ENCODE measurements at regions not wholly inside any gene's neighbourhood (a gene's known extent, or its start where the extent isn't known, plus 50 kb on each side); places are given as distances from the start of the nearest gene placed in this dataset.

DNA sequence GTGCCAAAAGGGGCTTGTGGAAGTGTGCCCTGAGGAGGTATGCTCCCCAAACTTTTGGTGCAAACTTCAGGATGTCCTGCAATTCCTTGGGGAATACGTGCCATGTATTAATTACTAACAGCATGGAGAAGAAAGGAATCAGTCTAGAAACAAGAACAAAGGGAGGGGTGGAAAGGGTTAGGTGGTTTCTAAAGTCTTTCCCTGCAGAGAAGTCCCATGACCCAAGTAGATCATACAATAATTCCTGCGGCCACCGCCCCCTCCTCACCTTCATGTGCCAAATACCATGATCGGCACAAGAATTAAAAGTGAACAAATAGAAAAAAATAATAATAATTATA is 258.2 kb downstream of the PLPP3 start:
- Histone ChIP-seq H3K79me1 (ENCODE audit: insufficient read depth, low read depth, low read length, poor library complexity, severe bottlenecking) (no peaks in the 10 kb centered on the region), H2BK120ac (ENCODE audit: low read depth, low read length, poor library complexity, severe bottlenecking) (no peak overlapping the region), H4K5ac (ENCODE audit: insufficient read length, low read depth, low read length) (no peak overlapping the region), H3K23ac (ENCODE audit: insufficient read length, low read depth, low read length) (no peak overlapping the region), H2BK15ac (ENCODE audit: low read depth, low read length) (no peak overlapping the region), H3K4ac (ENCODE audit: low read depth, low read length) (no peak overlapping the region), H2BK20ac (ENCODE audit: low read depth, low read length, poor library complexity, severe bottlenecking) (no peak overlapping the region), H3K23me2 (ENCODE audit: insufficient read length, low read depth, low read length, poor library complexity, severe bottlenecking) (no peaks in the 10 kb centered on the region), H3K14ac (ENCODE audit: insufficient read depth, low read length) (no peak overlapping the region), H4K91ac (ENCODE audit: insufficient read length, low read depth, low read length) (no peak overlapping the region), H3K27me3 (ENCODE audit: insufficient read depth, low read length) (no peaks in the 10 kb centered on the region), H3T11ph (ENCODE audit: low read length) (no peak overlapping the region), H3K9ac (ENCODE audit: extremely low read depth, insufficient read length, low read length) (no peak overlapping the region), H2AFZ (ENCODE audit: low read length) (no peak overlapping the region), H2BK5ac (ENCODE audit: insufficient read length, low read length) (no peak overlapping the region), H3K18ac (ENCODE audit: insufficient read length, low read depth, low read length) (no peak overlapping the region), H4K20me1 (ENCODE audit: control insufficient read depth, insufficient read depth, insufficient read length) (no peaks in the 10 kb centered on the region), H3K27ac (ENCODE audit: insufficient read length, low read depth, low read length) (no peak overlapping the region), H3K56ac (ENCODE audit: insufficient read length, low read depth, low read length) (no peak overlapping the region), H4K8ac (replicated peaks; ENCODE audit: insufficient read length, low read depth, low read length) (no peak overlapping the region), H3K9me3 (ENCODE audit: control insufficient read depth, low read depth, low read length) (no peaks in the 10 kb centered on the region), H2BK12ac (ENCODE audit: insufficient read length, low read depth, low read length) (no peak overlapping the region), H2AK5ac (ENCODE audit: insufficient read length, low read length) (no peak overlapping the region), H3K79me2 (ENCODE audit: insufficient read depth, low read length) (no peaks in the 10 kb centered on the region), H3K4me2 (ENCODE audit: insufficient read depth, insufficient read length, low read length) (no peak overlapping the region), H3K4me1 (ENCODE audit: insufficient read depth, low read length) (no peaks in the 10 kb centered on the region; the same call in 1 of the 2 replicates)
- Mint-ChIP-seq H3K4me3 (no peak overlapping the region), H3K27me3 (ENCODE audit: low read depth) (no peaks in the 10 kb centered on the region), H3K27ac (no peak overlapping the region), H3K4me1 (peaks cover 9% of the 10 kb centered on the region in 2 experiments), H3K9me3 (no peaks in the 10 kb centered on the region), H3K36me3 (ENCODE audit: insufficient read depth in 1 of 3, low read depth in 3 of 3) (no peaks in the 10 kb centered on the region)
- WGBS (ENCODE audit: extremely low coverage, insufficient read length, low lambda C conversion rate), result no CpG with 5 or more reads among the region's 4 CpGs
- TF ChIP-seq, protein P1, sequence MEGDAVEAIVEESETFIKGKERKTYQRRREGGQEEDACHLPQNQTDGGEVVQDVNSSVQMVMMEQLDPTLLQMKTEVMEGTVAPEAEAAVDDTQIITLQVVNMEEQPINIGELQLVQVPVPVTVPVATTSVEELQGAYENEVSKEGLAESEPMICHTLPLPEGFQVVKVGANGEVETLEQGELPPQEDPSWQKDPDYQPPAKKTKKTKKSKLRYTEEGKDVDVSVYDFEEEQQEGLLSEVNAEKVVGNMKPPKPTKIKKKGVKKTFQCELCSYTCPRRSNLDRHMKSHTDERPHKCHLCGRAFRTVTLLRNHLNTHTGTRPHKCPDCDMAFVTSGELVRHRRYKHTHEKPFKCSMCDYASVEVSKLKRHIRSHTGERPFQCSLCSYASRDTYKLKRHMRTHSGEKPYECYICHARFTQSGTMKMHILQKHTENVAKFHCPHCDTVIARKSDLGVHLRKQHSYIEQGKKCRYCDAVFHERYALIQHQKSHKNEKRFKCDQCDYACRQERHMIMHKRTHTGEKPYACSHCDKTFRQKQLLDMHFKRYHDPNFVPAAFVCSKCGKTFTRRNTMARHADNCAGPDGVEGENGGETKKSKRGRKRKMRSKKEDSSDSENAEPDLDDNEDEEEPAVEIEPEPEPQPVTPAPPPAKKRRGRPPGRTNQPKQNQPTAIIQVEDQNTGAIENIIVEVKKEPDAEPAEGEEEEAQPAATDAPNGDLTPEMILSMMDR (conservative IDR thresholded peaks at IDR 0.05), result no peak
- no peak for DNase-seq

All from H9 (cell line).